GM18907 (cell line): ENCODE measurements at regions not wholly inside any gene's neighbourhood (a gene's known extent, or its start where the extent isn't known, plus 50 kb on each side); places are given as distances from the start of the nearest gene placed in this dataset.

ENCODE experiments used
- ATAC-seq: cut with Tn5 transposase; IDR thresholded peaks from one replicate; pipeline ENCODE4 v1.9.1; 2021; ENCODE audit warnings: mild to moderate bottlenecking, moderate library complexity; ENCODE audit not compliant: unreplicated experiment

GRCh38 chr6:155970876-155971708 lies 515.5 kb upstream of the NOX3 start:
- no peak for ATAC-seq

- ATAC-seq, result no peak
Measured at GRCh38 chr6:155970472-155970871, 514.8 kb upstream of the NOX3 start.

GRCh38 chr6:155968921-155969320 lies 513.3 kb upstream of the NOX3 start:
- ATAC-seq, result no peak

- no peak for ATAC-seq
Measured at GRCh38 chr6:155967322-155967721, 511.7 kb upstream of the NOX3 start.

- ATAC-seq, result no peak
Measured at GRCh38 chr6:155964544-155964943, 508.9 kb upstream of the NOX3 start.

GRCh38 chr6:155962276-155962675 lies 506.6 kb upstream of the NOX3 start:
- ATAC-seq, result no peak

- ATAC-seq, result no peak
Measured at GRCh38 chr6:155959898-155960495, 504.4 kb upstream of the NOX3 start.

GRCh38 chr6:155958550-155958949 lies 502.9 kb upstream of the NOX3 start:
- ATAC-seq, result no peak

- no peak for ATAC-seq
Measured at GRCh38 chr6:155955038-155955437, 499.4 kb upstream of the NOX3 start.

- no peak for ATAC-seq
Measured at GRCh38 chr6:155954149-155954548, 498.5 kb upstream of the NOX3 start.

GRCh38 chr6:155949256-155949655 lies 493.6 kb upstream of the NOX3 start:
- no peak for ATAC-seq

- no peak for ATAC-seq
Measured at GRCh38 chr6:155946860-155947259, 491.2 kb upstream of the NOX3 start.

- no peak for ATAC-seq
Measured at GRCh38 chr6:155943635-155944034, 488.0 kb upstream of the NOX3 start.

- ATAC-seq, result no peak
Measured at GRCh38 chr6:155939253-155939652, 483.6 kb upstream of the NOX3 start.

GRCh38 chr6:155936551-155936950 lies 480.9 kb upstream of the NOX3 start:
- no peak for ATAC-seq

- no peak for ATAC-seq
Measured at GRCh38 chr6:155936127-155936526, 480.5 kb upstream of the NOX3 start.

GRCh38 chr6:155916846-155917624 lies 461.4 kb upstream of the NOX3 start:
- no peak for ATAC-seq

- no peak for ATAC-seq
Measured at GRCh38 chr6:155915651-155916050, 460.0 kb upstream of the NOX3 start.

GRCh38 chr6:155913816-155914215 lies 458.2 kb upstream of the NOX3 start:
- no peak for ATAC-seq

GRCh38 chr6:155909710-155910109 lies 454.1 kb upstream of the NOX3 start:
- no peak for ATAC-seq

GRCh38 chr6:155895641-155896040 lies 440.0 kb upstream of the NOX3 start:
- ATAC-seq, result no peak

GRCh38 chr6:155894758-155895157 lies 439.1 kb upstream of the NOX3 start:
- no peak for ATAC-seq
